ENCODE measurements at regions not wholly inside any gene's neighbourhood (a gene's known extent, or its start where the extent isn't known, plus 50 kb on each side); places are given as distances from the start of the nearest gene placed in this dataset.

- no peak for TF ChIP-seq POLR2A (IDR thresholded peaks at IDR 0.05; ENCODE audit: low read length)
- TF ChIP-seq GATA1 (IDR thresholded peaks at IDR 0.05; ENCODE audit: low read depth, low read length) = no peak
Measured at GRCh38 chrX:106331606-106332005, 163.5 kb downstream of the PWWP3B start.

Data from erythroblast (primary cell).